PC-3 (cell line): ENCODE measurements at regions not wholly inside any gene's neighbourhood (a gene's known extent, or its start where the extent isn't known, plus 50 kb on each side); places are given as distances from the start of the nearest gene placed in this dataset.

Experiments
- CTCF ChIP-seq: fragments of 300-600 bp; sonication (generic); conservative IDR thresholded peaks from 2 replicates; pipeline ENCODE4 v1.5.1; 2017; ENCODE audit warnings: antibody characterized with exemption, low read depth, mild to moderate bottlenecking, low read length
- EZH2 ChIP-seq: fragments of 300-600 bp; sonication (generic); IDR thresholded peaks from one replicate; pipeline ENCODE4 v1.6.1; 2017; ENCODE audit warnings: antibody characterized with exemption, mild to moderate bottlenecking, low read length; ENCODE audit not compliant: unreplicated experiment
- EZH2phosphoT487 ChIP-seq: fragments of 300-600 bp; sonication (generic); IDR thresholded peaks from 2 replicates; pipeline ENCODE4 v1.6.1; 2018; ENCODE audit warnings: mild to moderate bottlenecking, antibody characterized with exemption, low read length, borderline replicate concordance

- no peak for TF ChIP-seq CTCF
- TF ChIP-seq EZH2 = no peak
- no peak for TF ChIP-seq EZH2phosphoT487
These were observed 958.0 kb downstream of the STPG2 start for GRCh38 chr4:97185233-97185632.
